T-cell (primary cell): ENCODE measurements at regions not wholly inside any gene's neighbourhood (a gene's known extent, or its start where the extent isn't known, plus 50 kb on each side); places are given as distances from the start of the nearest gene placed in this dataset.
"Not testable (repeated sequence)": the region's sequence is repeated elsewhere in the genome, so short reads cannot be mapped to it uniquely, and the experiment has no call there.

Experiments
- ATAC-seq, 4 experiments: fragments of 200-7000 bp in 3 of 4; fragments of 150-1000 bp in 1 of 4; cut with Tn5 transposase; replicated peaks in 1 of 4; 1 replicate in 3 of 4; 2 replicates in 1 of 4; pipeline ENCODE4 v1.10.0; 2021; ENCODE audit warnings: moderate library complexity in 3 of 4, mild to moderate bottlenecking in 2 of 4, moderate number of reproducible peaks in 1 of 4
- CTCF ChIA-PET, 2 donors: fragments of 300-600 bp; sonication (Branson Sonifier 250); formaldehyde crosslinking; loops; one replicate each; lab custom pipeline; 2022; ENCODE audit warnings: antibody characterized with exemption in 2 of 2; lab: Charles Lee
- POLR2A ChIA-PET, 2 donors: fragments of 300-600 bp; sonication (Branson Sonifier 250); formaldehyde crosslinking; loops; one replicate each; lab custom pipeline; 2022; ENCODE audit warnings: antibody characterized with exemption in 2 of 2; lab: Charles Lee
- DNase-seq, 35 experiments: peaks; one replicate each; pipeline versions ENCODE4 v3.0.0 to v3.0.0-alpha.2; 2013 to 2023
- H3K27ac ChIP-seq: one replicate; pipeline ENCODE4 v1.5.1; 2013; ENCODE audit warnings: low read length
- H3K27me3 ChIP-seq, 2 experiments: replicated peaks in 1 of 2; 1 replicate in 1 of 2; 2 replicates in 1 of 2; pipeline versions ENCODE4 v1.6.1 to v1.7.0; 2013; ENCODE audit warnings: low read length in 1 of 2, mixed read lengths in 1 of 2; ENCODE audit not compliant: control insufficient read depth in 2 of 2, insufficient read depth in 2 of 2; ENCODE audit errors: extremely low read depth in 1 of 2
- H3K36me3 ChIP-seq, 2 donors: 1 replicate in 1 of 2; 2 replicates in 1 of 2; pipeline versions ENCODE4 v1.6.1 to v1.7.0; 2013; ENCODE audit warnings: low read length in 1 of 2; ENCODE audit not compliant: control insufficient read depth in 2 of 2, insufficient read depth in 1 of 2; ENCODE audit errors: extremely low read depth in 1 of 2
- H3K4me1 ChIP-seq, 2 experiments: 1 replicate in 1 of 2; 2 replicates in 1 of 2; pipeline versions ENCODE4 v1.6.1 to v1.7.0; 2013; ENCODE audit warnings: low read length in 2 of 2, mixed read lengths in 1 of 2; ENCODE audit not compliant: insufficient read depth in 2 of 2, control insufficient read depth in 1 of 2; ENCODE audit errors: extremely low read depth in 1 of 2
- H3K4me3 ChIP-seq, 2 donors: 1 replicate in 1 of 2; 2 replicates in 1 of 2; pipeline versions ENCODE4 v1.5.1 to v1.7.0; 2013; ENCODE audit warnings: mild to moderate bottlenecking in 2 of 2, low read length in 1 of 2, moderate library complexity in 1 of 2; ENCODE audit not compliant: control insufficient read depth in 1 of 2; ENCODE audit errors: extremely low read depth in 1 of 2
- H3K9me3 ChIP-seq: 2 replicates; pipeline ENCODE4 v1.7.0; 2013
- H3K27ac Mint-ChIP-seq, 2 donors: one replicate each; pipeline ENCODE4 v1.8.0; 2020 to 2021; ENCODE audit warnings: mild to moderate bottlenecking in 2 of 2, mixed read lengths in 2 of 2
- H3K27me3 Mint-ChIP-seq, 2 donors: one replicate each; pipeline ENCODE4 v1.8.0; 2021 to 2022; ENCODE audit warnings: mixed read lengths in 2 of 2
- H3K36me3 Mint-ChIP-seq: one replicate; pipeline ENCODE4 v1.8.0; 2021; ENCODE audit warnings: mixed read lengths
- H3K4me1 Mint-ChIP-seq, 3 donors: one replicate each; pipeline ENCODE4 v1.8.0; 2020 to 2022; ENCODE audit warnings: mixed read lengths in 3 of 3, mild to moderate bottlenecking in 1 of 3
- H3K4me3 Mint-ChIP-seq, 3 donors: one replicate each; pipeline ENCODE4 v1.8.0; 2020 to 2022; ENCODE audit warnings: mild to moderate bottlenecking in 3 of 3, mixed read lengths in 3 of 3, moderate library complexity in 3 of 3
- H3K9me3 Mint-ChIP-seq, 3 donors: one replicate each; pipeline ENCODE4 v1.8.0; 2020 to 2022; ENCODE audit warnings: mixed read lengths in 3 of 3
- WGBS: methylation state at CpG from one replicate; pipeline ENCODE4 v1.1.5; 2013; ENCODE audit warnings: missing lambda C conversion rate; ENCODE audit not compliant: insufficient coverage; 5-methylcytosine and 5-hydroxymethylcytosine counted together

DNA sequence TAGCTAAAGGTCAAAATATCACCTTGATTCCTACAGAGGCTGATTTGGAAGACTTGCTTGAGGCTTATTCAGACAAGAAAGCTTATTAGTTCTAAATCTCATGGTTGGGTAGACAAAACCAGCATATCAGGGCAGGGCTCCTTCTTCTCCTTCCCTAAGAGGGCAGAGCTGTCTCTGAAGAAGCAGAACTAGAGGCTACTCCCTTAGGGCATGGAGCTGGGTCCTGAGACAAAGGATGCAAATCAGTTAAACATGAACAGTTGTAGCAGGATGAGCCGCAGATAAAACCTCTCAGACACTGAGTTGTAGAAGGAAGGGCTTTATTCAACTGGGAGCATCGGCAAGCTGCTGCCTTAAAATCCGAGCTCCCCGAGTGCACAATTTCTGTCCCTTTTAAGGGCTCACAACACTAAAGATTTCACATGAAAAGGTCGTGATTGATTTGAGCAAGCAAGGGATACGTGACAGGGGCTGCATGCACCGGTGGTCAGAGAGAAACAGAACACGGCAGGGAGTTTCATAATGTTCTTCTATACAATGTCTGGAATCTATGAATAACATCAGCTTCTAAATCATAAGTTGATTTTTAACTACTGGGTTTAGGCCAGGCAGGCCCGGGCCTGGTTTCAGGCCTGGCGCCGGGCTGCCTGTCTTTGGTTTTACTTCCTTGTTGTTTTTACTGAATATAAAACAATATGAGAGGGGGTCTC lies 508.2 kb downstream of the DOK5 start:
- H3K4me3 ChIP-seq, H3K4me1 Mint-ChIP-seq, ATAC-seq, CTCF ChIA-PET, H3K27me3 ChIP-seq, H3K27ac Mint-ChIP-seq, H3K27ac ChIP-seq, H3K9me3 ChIP-seq, H3K9me3 Mint-ChIP-seq, H3K36me3 Mint-ChIP-seq, H3K36me3 ChIP-seq, H3K4me3 Mint-ChIP-seq, H3K4me1 ChIP-seq, H3K27me3 Mint-ChIP-seq, DNase-seq: not testable (repeated sequence)
- WGBS = no CpG with 5 or more reads among the region's 11 CpGs
- POLR2A ChIA-PET = interaction anchor here in 1 of 2 donors (0.7 kb wide), 1 partner anchor 788 kb away, joined by 3 read pairs; no protein-coding TSS in a partner anchor

GRCh38 chr20:54981175-54981574 lies 505.8 kb downstream of the DOK5 start:
- H3K27ac ChIP-seq = no peak overlapping the region
- ATAC-seq (no peak), DNase-seq (no peak)
- H3K36me3 ChIP-seq = no peaks in the 10 kb centered on the region
- ChIA-PET POLR2A (no interaction called here), CTCF (no interaction called here)
- H3K4me3 ChIP-seq = no peak overlapping the region
- no peaks in the 10 kb centered on the region for H3K36me3 Mint-ChIP-seq
- no peaks in the 10 kb centered on the region for H3K27me3 Mint-ChIP-seq
- H3K4me1 ChIP-seq = no peaks in the 10 kb centered on the region
- H3K27me3 ChIP-seq = no peaks in the 10 kb centered on the region
- no peaks in the 10 kb centered on the region for H3K9me3 ChIP-seq
- WGBS = no CpG with 5 or more reads among the region's 5 CpGs
- H3K27ac Mint-ChIP-seq = no peak overlapping the region
- H3K9me3 Mint-ChIP-seq = peaks cover 0 to 6% (median 0%) of the 10 kb centered on the region in 3 donors
- H3K4me3 Mint-ChIP-seq = no peak overlapping the region
- no peaks in the 10 kb centered on the region for H3K4me1 Mint-ChIP-seq

DNA sequence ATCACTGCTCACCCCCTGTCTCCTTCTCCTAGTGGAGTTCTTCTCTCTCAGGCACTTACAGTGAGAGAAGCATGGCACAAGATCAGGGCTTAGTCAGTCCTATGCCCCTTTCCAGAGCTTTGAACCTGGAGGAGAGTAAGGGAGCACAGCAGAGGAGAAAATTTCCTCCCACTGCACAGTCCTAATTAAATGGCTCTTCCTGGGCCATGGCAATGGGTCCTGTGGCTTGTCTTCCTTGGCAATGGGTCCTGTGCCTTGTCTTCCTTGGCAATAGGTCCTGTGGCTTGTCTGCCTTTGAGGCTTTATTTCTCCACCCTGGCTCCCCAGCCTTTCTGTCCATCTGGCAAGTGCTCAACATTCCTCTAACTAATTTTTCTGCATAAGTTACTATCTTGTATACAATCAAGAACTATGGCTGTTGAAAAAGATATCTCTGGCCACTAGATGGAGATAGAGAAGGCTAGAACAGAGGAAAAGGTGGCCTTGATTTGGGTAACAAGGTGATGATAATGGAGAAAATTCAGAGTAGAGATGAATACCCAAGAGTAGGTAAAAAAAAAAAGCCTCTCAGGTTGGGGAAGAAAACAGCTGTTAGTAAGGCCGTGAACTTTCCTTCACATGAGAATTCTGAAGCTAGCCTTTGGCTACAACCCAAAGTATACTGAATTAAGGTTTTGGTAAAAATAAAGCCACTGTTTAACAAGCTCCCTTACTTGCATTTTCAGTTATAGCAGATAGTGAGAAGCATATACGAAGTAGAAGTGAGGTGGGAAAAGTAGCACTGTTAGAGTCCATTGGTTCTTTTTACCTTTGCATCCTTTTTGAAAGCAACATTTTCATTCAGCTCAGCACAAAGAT lies 504.9 kb downstream of the DOK5 start:
- no peak overlapping the region for H3K4me3 ChIP-seq
- H3K27me3 ChIP-seq = no peaks in the 10 kb centered on the region
- H3K4me1 Mint-ChIP-seq = no peaks in the 10 kb centered on the region
- no peaks in the 10 kb centered on the region for H3K36me3 Mint-ChIP-seq
- no peak overlapping the region for H3K4me3 Mint-ChIP-seq
- WGBS = no CpG with 5 or more reads among the region's 2 CpGs
- ChIA-PET POLR2A (no interaction called here), CTCF (no interaction called here)
- ATAC-seq (no peak), DNase-seq (no peak)
- no peak overlapping the region for H3K27ac ChIP-seq
- no peaks in the 10 kb centered on the region for H3K4me1 ChIP-seq
- H3K9me3 Mint-ChIP-seq = peaks cover 0 to 6% (median under 1%) of the 10 kb centered on the region in 3 donors
- H3K36me3 ChIP-seq = no peaks in the 10 kb centered on the region
- no peaks in the 10 kb centered on the region for H3K9me3 ChIP-seq
- H3K27ac Mint-ChIP-seq = no peak overlapping the region
- H3K27me3 Mint-ChIP-seq = no peaks in the 10 kb centered on the region

DNA sequence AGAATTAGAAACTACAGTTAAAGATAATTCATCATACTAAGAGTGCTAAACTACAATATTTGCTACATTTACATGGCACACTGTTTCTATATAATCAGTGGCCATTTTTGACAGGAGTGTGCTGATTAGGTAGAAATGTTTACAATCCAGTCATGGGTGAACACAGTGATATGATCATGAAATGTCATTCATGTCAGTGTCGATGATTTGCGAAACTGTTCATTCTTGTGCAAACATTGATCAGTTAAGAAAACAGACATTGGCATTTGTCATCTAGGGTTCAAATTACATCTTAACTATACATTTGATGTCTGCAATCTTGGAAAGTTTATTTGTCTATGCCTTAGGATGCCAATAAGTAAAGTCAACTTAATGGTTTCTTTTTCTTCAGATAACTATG lies 474.9 kb downstream of the DOK5 start:
- ATAC-seq (no peak), DNase-seq (no peak)
- H3K36me3 ChIP-seq = no peaks in the 10 kb centered on the region
- Mint-ChIP-seq H3K36me3 (no peaks in the 10 kb centered on the region), H3K4me1 (no peaks in the 10 kb centered on the region), H3K4me3 (no peak overlapping the region), H3K27ac (no peak overlapping the region), H3K27me3 (no peaks in the 10 kb centered on the region), H3K9me3 (peaks cover 0 to 4% (median 0%) of the 10 kb centered on the region in 3 donors)
- no peaks in the 10 kb centered on the region for H3K4me1 ChIP-seq
- H3K27ac ChIP-seq = no peak overlapping the region
- no peak overlapping the region for H3K4me3 ChIP-seq
- POLR2A ChIA-PET = no interaction called here
- 100% methylated on average over 2 of the region's 2 CpGs for WGBS
- no peaks in the 10 kb centered on the region for H3K27me3 ChIP-seq
- no peaks in the 10 kb centered on the region for H3K9me3 ChIP-seq
- CTCF ChIA-PET = no interaction called here

DNA sequence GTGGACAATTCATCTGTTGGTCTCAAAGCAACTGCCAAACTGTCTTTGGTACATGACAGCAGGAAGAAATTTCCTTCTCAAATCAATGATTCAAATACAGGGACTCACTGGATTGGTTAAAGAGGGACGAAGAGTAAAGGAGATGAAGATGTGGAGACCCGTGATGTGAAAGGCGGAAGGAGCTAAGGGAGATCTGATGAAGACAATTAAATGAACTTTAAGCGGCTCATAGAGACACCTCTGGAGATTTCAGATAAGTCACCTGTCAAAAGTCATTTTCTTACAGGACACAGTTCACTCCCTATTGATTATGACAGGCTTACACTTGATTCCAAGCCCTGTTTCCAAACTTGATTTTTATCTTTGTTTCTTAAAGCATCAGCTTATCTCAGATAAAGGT lies 466.3 kb downstream of the DOK5 start:
- no peaks in the 10 kb centered on the region for H3K36me3 Mint-ChIP-seq
- no peak overlapping the region for H3K4me3 Mint-ChIP-seq
- H3K4me3 ChIP-seq = no peak overlapping the region
- no peaks in the 10 kb centered on the region for H3K4me1 ChIP-seq
- no peak for DNase-seq
- H3K27me3 Mint-ChIP-seq = no peaks in the 10 kb centered on the region
- H3K9me3 ChIP-seq = no peaks in the 10 kb centered on the region
- no peak overlapping the region for H3K27ac ChIP-seq
- WGBS = no CpG with 5 or more reads among the region's 4 CpGs
- H3K4me1 Mint-ChIP-seq = no peaks in the 10 kb centered on the region
- ChIA-PET POLR2A (no interaction called here), CTCF (no interaction called here)
- H3K9me3 Mint-ChIP-seq = peaks cover 0 to 8% (median 0%) of the 10 kb centered on the region in 3 donors
- H3K36me3 ChIP-seq = no peaks in the 10 kb centered on the region
- no peaks in the 10 kb centered on the region for H3K27me3 ChIP-seq
- no peak for ATAC-seq
- H3K27ac Mint-ChIP-seq = no peak overlapping the region

- no peaks in the 10 kb centered on the region for H3K36me3 Mint-ChIP-seq
- no CpG with 5 or more reads among the region's 4 CpGs for WGBS
- peaks cover 0 to 8% (median 0%) of the 10 kb centered on the region in 3 donors for H3K9me3 Mint-ChIP-seq
- H3K9me3 ChIP-seq = no peaks in the 10 kb centered on the region
- CTCF ChIA-PET = no interaction called here
- H3K4me1 Mint-ChIP-seq = no peaks in the 10 kb centered on the region
- no peaks in the 10 kb centered on the region for H3K27me3 ChIP-seq
- DNase-seq (no peak), ATAC-seq (no peak)
- no peaks in the 10 kb centered on the region for H3K36me3 ChIP-seq
- H3K27ac Mint-ChIP-seq = no peak overlapping the region
- no peak overlapping the region for H3K27ac ChIP-seq
- no peaks in the 10 kb centered on the region for H3K4me1 ChIP-seq
- H3K4me3 Mint-ChIP-seq = no peak overlapping the region
- no peak overlapping the region for H3K4me3 ChIP-seq
- POLR2A ChIA-PET = no interaction called here
- no peaks in the 10 kb centered on the region for H3K27me3 Mint-ChIP-seq
These were observed 465.1 kb downstream of the DOK5 start for GRCh38 chr20:54940522-54940921.
